Hepatocyte (in vitro differentiated cells): ENCODE measurements at regions not wholly inside any gene's neighbourhood (a gene's known extent, or its start where the extent isn't known, plus 50 kb on each side); places are given as distances from the start of the nearest gene placed in this dataset.

ENCODE experiments used
- CTCF ChIP-seq: fragments of 200-600 bp; sonication (generic); IDR thresholded peaks from 2 replicates; pipeline ENCODE4 v1.5.1; 2016; ENCODE audit warnings: antibody characterized with exemption, mild to moderate bottlenecking; ENCODE audit not compliant: poor library complexity
- EZH2 ChIP-seq: fragments of 200-600 bp; sonication (generic); IDR thresholded peaks from 2 replicates; pipeline ENCODE4 v1.6.1; 2016; ENCODE audit warnings: antibody characterized with exemption, mild to moderate bottlenecking, borderline replicate concordance

GRCh38 chr1:181334724-181335123, 148.6 kb upstream of the CACNA1E start:
- TF ChIP-seq CTCF, result no peak
- no peak for TF ChIP-seq EZH2
